HL-60 (cell line): ENCODE measurements at regions not wholly inside any gene's neighbourhood (a gene's known extent, or its start where the extent isn't known, plus 50 kb on each side); places are given as distances from the start of the nearest gene placed in this dataset.

Source experiments
- DNase-seq, 2 experiments: peaks; one replicate each; pipeline ENCODE4 v3.0.0-alpha.2; 2010 to 2020; ENCODE audit warnings: low read depth in 1 of 2, low spot score in 1 of 2
- H3K27ac ChIP-seq: fragments of 250-450 bp; sonication (Bioruptor Pico); replicated peaks from 2 replicates; pipeline ENCODE4 v1.5.1; 2020; ENCODE audit warnings: mild to moderate bottlenecking, moderate library complexity
- H3K27me3 ChIP-seq: fragments of 250-450 bp; sonication (Bioruptor Pico); 2 replicates; pipeline ENCODE4 v1.5.1; 2021; ENCODE audit warnings: mild to moderate bottlenecking, moderate library complexity; ENCODE audit not compliant: insufficient read depth, poor library complexity, severe bottlenecking
- H3K4me3 ChIP-seq: replicated peaks from 2 replicates; pipeline ENCODE4 v1.5.1; 2011; ENCODE audit warnings: mild to moderate bottlenecking, control low read depth, low read length; ENCODE audit not compliant: insufficient read depth
- GABPA ChIP-seq: IDR thresholded peaks from 2 replicates; pipeline ENCODE4 v1.6.1; 2012; ENCODE audit warnings: low read depth
- POLR2AphosphoS5 ChIP-seq: IDR thresholded peaks from 2 replicates; pipeline ENCODE4 v1.6.1; 2012; ENCODE audit warnings: low read depth
- SPI1 ChIP-seq: IDR thresholded peaks from 2 replicates; pipeline ENCODE4 v1.6.1; 2012; ENCODE audit warnings: low read depth, mild to moderate bottlenecking, borderline replicate concordance
- TF ChIP-seq, protein P1 (sequence below): IDR thresholded peaks from one replicate; pipeline ENCODE4 v1.5.1; 2011; ENCODE audit warnings: low read length, control low read depth, inconsistent platforms; ENCODE audit not compliant: insufficient read depth
- TF ChIP-seq, protein P2 (sequence below): IDR thresholded peaks from 2 replicates; pipeline ENCODE4 v1.6.1; 2012; ENCODE audit warnings: low read depth; ENCODE audit not compliant: insufficient replicate concordance

DNA sequence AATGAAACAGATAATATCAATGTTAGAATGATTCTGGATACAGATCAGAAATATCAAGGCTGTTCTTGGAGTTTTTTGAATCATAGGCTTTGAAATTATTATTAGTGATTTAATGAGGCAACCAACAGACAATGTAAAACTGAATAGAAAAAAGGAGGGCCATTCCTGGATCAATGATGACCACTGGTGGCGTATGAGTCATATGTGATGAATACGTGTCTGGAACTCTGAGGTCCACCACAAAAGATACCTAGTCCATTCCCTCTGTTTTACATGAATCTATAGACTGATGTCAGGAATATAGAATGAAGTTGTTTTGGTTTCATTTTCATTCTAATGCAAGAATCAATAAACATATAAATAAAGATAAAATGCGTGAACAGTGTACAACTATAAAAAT, 78.3 kb upstream of the RTL1 start:
- Histone ChIP-seq H3K27ac (no peak overlapping the region), H3K27me3 (no peaks in the 10 kb centered on the region), H3K4me3 (no peak overlapping the region)
- no peak for DNase-seq
- TF ChIP-seq, protein P1, sequence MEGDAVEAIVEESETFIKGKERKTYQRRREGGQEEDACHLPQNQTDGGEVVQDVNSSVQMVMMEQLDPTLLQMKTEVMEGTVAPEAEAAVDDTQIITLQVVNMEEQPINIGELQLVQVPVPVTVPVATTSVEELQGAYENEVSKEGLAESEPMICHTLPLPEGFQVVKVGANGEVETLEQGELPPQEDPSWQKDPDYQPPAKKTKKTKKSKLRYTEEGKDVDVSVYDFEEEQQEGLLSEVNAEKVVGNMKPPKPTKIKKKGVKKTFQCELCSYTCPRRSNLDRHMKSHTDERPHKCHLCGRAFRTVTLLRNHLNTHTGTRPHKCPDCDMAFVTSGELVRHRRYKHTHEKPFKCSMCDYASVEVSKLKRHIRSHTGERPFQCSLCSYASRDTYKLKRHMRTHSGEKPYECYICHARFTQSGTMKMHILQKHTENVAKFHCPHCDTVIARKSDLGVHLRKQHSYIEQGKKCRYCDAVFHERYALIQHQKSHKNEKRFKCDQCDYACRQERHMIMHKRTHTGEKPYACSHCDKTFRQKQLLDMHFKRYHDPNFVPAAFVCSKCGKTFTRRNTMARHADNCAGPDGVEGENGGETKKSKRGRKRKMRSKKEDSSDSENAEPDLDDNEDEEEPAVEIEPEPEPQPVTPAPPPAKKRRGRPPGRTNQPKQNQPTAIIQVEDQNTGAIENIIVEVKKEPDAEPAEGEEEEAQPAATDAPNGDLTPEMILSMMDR: no peak
- TF ChIP-seq, protein P2, sequence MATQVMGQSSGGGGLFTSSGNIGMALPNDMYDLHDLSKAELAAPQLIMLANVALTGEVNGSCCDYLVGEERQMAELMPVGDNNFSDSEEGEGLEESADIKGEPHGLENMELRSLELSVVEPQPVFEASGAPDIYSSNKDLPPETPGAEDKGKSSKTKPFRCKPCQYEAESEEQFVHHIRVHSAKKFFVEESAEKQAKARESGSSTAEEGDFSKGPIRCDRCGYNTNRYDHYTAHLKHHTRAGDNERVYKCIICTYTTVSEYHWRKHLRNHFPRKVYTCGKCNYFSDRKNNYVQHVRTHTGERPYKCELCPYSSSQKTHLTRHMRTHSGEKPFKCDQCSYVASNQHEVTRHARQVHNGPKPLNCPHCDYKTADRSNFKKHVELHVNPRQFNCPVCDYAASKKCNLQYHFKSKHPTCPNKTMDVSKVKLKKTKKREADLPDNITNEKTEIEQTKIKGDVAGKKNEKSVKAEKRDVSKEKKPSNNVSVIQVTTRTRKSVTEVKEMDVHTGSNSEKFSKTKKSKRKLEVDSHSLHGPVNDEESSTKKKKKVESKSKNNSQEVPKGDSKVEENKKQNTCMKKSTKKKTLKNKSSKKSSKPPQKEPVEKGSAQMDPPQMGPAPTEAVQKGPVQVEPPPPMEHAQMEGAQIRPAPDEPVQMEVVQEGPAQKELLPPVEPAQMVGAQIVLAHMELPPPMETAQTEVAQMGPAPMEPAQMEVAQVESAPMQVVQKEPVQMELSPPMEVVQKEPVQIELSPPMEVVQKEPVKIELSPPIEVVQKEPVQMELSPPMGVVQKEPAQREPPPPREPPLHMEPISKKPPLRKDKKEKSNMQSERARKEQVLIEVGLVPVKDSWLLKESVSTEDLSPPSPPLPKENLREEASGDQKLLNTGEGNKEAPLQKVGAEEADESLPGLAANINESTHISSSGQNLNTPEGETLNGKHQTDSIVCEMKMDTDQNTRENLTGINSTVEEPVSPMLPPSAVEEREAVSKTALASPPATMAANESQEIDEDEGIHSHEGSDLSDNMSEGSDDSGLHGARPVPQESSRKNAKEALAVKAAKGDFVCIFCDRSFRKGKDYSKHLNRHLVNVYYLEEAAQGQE: no peak
- TF ChIP-seq POLR2AphosphoS5: no peak
- no peak for TF ChIP-seq SPI1
- no peak for TF ChIP-seq GABPA

DNA sequence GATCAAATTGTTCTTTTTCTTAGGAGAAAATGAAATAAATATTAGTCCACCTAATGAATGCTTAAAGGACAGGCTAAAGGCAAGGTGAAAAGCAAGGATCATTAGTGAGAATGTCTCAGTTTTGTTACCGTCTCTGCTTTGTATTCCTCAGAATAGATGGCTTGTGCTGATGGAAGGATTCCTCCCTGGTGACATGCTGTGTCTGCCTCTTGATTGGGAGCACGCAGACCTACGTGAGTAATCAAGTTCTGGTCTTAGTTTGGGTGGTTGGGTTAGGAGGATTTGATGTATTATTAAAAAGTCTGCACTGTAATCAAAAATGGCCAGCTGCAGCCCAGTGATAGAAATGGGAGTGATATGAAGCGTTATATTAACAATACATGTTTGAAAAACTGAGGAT, 78.8 kb upstream of the RTL1 start:
- no peak for TF ChIP-seq POLR2AphosphoS5
- TF ChIP-seq GABPA: no peak
- TF ChIP-seq, protein P1: no peak
- no peak for TF ChIP-seq SPI1
- TF ChIP-seq, protein P2: no peak
- Histone ChIP-seq H3K27ac (no peak overlapping the region), H3K4me3 (no peak overlapping the region), H3K27me3 (no peaks in the 10 kb centered on the region)
- no peak for DNase-seq

DNA sequence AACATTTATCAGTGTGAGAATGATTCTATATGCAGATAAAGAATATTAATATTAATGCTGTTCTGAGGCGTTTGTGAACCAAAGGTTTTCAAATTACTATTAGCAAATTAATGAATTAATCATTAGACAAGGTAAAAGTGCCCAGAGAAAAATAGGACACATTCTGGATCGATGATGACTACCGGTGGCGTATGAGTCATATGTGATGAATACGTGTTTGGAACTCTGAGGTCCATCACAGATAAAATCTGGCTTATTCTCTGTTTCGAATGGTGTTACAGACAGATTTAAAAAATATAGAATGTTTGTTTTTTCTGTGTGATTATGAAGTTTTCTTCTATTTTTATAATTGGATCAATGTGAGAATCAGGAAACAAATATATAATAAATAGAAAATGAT, 79.2 kb upstream of the RTL1 start:
- TF ChIP-seq, protein P1: no peak
- TF ChIP-seq, protein P2: no peak
- no peak for TF ChIP-seq SPI1
- no peak for TF ChIP-seq GABPA
- TF ChIP-seq POLR2AphosphoS5: no peak
- DNase-seq: no peak
- H3K27ac ChIP-seq: no peak overlapping the region
- no peak overlapping the region for H3K4me3 ChIP-seq
- H3K27me3 ChIP-seq: no peaks in the 10 kb centered on the region
